Suprapubic skin (tissue), 4 donors: ENCODE measurements at regions not wholly inside any gene's neighbourhood (a gene's known extent, or its start where the extent isn't known, plus 50 kb on each side); places are given as distances from the start of the nearest gene placed in this dataset.
A peak's percentile ranks its signal among the peaks of the same experiment; 100 is the strongest.
"Not testable (repeated sequence)": the region's sequence is repeated elsewhere in the genome, so short reads cannot be mapped to it uniquely, and the experiment has no call there.

ENCODE experiments used
- DNase-seq, 2 donors: peaks; one replicate each; pipeline ENCODE4 v3.0.0-alpha.2; 2019; ENCODE audit warnings: low spot score in 2 of 2
- H3K27ac ChIP-seq: fragments of 200-600 bp; sonication (generic); one replicate; pipeline ENCODE4 v1.5.1; 2019
- H3K27me3 ChIP-seq: fragments of 200-600 bp; sonication (generic); one replicate; pipeline ENCODE4 v1.5.1; 2019
- H3K36me3 ChIP-seq: fragments of 200-600 bp; sonication (generic); one replicate; pipeline ENCODE4 v1.5.1; 2019
- H3K4me1 ChIP-seq: fragments of 200-600 bp; sonication (generic); one replicate; pipeline ENCODE4 v1.5.1; 2019
- H3K4me3 ChIP-seq: fragments of 200-600 bp; sonication (generic); one replicate; pipeline ENCODE4 v1.5.1; 2019; ENCODE audit warnings: mild to moderate bottlenecking
- H3K9me3 ChIP-seq: fragments of 200-600 bp; sonication (generic); one replicate; pipeline ENCODE4 v1.5.1; 2019
- EP300 ChIP-seq: sonication (generic); formaldehyde crosslinking; IDR thresholded peaks from one replicate; pipeline ENCODE4 v1.6.1; 2017; ENCODE audit warnings: antibody characterized with exemption
- POLR2A ChIP-seq, 2 donors: fragments of 450-650 bp; IDR thresholded peaks; one replicate each; pipeline ENCODE4 v1.6.1; 2017; ENCODE audit warnings: antibody characterized with exemption in 2 of 2, mild to moderate bottlenecking in 2 of 2, moderate library complexity in 2 of 2
- POLR2AphosphoS5 ChIP-seq, 3 donors: sonication (generic); formaldehyde crosslinking; IDR thresholded peaks; one replicate each; pipeline ENCODE4 v1.6.1; 2017; ENCODE audit warnings: antibody characterized with exemption in 3 of 3
- whole genome bisulfite sequencing: methylation state at CpG from one replicate; pipeline ENCODE4 v1.1.5; 2018; 5-methylcytosine and 5-hydroxymethylcytosine counted together
- TF ChIP-seq, protein P1 (sequence below), 2 donors: fragments of 200-600 bp in 1 of 2; fragments of 450-650 bp in 1 of 2; sonication (generic) in 1 of 2; IDR thresholded peaks; one replicate each; pipeline ENCODE4 v1.5.1; 2016 to 2019; ENCODE audit warnings: antibody characterized with exemption in 2 of 2, mild to moderate bottlenecking in 1 of 2, moderate library complexity in 1 of 2

- TF ChIP-seq, protein P1, sequence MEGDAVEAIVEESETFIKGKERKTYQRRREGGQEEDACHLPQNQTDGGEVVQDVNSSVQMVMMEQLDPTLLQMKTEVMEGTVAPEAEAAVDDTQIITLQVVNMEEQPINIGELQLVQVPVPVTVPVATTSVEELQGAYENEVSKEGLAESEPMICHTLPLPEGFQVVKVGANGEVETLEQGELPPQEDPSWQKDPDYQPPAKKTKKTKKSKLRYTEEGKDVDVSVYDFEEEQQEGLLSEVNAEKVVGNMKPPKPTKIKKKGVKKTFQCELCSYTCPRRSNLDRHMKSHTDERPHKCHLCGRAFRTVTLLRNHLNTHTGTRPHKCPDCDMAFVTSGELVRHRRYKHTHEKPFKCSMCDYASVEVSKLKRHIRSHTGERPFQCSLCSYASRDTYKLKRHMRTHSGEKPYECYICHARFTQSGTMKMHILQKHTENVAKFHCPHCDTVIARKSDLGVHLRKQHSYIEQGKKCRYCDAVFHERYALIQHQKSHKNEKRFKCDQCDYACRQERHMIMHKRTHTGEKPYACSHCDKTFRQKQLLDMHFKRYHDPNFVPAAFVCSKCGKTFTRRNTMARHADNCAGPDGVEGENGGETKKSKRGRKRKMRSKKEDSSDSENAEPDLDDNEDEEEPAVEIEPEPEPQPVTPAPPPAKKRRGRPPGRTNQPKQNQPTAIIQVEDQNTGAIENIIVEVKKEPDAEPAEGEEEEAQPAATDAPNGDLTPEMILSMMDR (IDR thresholded peaks at IDR 0.05): no peak
- TF ChIP-seq POLR2AphosphoS5 (IDR thresholded peaks at IDR 0.05) (no peak), POLR2A (IDR thresholded peaks at IDR 0.05) (no peak)
- 60% methylated on average over 15 of the region's 15 CpGs for WGBS
- no peak for DNase-seq
- H3K4me1 ChIP-seq: peaks cover 48% of the 10 kb centered on the region
- no peak overlapping the region for H3K4me3 ChIP-seq
- H3K27ac ChIP-seq: peak overlapping the region; percentile 36
- H3K27me3 ChIP-seq: no peaks in the 10 kb centered on the region
- no peaks in the 10 kb centered on the region for H3K36me3 ChIP-seq
- no peaks in the 10 kb centered on the region for H3K9me3 ChIP-seq
Observed at GRCh38 chr12:124698211-124698997, 131.0 kb upstream of the NCOR2 start.

DNA sequence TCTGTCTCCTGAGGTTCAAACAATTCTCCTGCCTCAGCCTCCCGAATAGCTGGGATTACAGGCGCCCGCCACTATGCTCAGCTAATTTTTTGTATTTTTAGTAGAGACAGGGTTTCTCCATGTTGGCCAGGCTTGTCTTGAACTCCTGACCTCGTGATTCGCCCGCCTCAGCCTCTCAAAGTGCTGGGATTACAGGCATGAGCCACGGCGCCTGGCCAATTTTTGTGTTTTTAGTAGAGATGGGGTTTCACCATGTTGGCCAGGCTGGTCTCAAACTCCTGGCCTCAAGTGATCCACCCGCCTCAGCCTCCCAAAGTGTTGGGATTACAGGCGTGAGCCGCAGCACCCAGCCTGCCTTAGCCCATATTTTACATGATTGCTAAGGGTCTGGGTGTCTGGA, 130.3 kb upstream of the NCOR2 start:
- H3K4me1 ChIP-seq: peaks cover 48% of the 10 kb centered on the region
- not testable (repeated sequence) for H3K27me3 ChIP-seq, H3K4me3 ChIP-seq, H3K9me3 ChIP-seq, DNase-seq, H3K36me3 ChIP-seq
- H3K27ac ChIP-seq: peak overlapping the region; percentile 36
- 97% methylated on average over 9 of the region's 11 CpGs for WGBS

DNA sequence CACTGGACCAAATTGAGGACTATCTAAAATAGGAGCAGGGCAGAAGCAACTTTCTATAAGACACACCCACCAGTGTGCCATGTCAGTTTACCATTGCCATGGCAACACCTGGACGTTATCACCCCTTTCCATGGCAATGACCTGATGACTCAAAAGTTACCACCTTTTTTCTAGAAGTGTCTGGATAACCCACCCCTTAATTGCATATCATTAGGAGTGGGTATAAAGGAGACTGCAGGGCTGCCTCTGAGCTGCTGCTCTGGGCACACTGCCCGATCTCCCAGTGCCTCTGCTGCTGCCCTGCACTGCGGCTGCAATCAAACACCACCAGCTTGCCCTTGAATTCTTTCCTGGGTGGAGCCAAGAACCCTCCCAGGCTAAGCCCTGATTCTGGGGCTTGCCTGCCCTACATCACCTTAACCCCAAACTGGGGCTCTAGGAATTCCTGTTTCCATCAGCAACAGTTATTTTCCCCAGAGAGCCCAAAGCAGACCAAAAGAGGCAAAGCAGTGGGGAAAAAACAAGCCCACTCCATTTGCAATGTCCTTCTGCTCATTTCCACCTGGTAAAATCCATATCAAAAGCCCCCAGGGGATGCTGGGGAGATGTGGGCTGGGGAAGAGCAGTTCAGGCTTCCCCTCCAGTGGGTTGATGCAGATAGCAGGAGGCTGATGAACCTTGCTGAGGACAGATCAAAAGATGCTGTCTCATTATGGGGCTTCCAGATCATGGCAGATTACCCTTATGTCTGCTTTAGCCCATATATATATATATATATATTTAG, 129.5 kb upstream of the NCOR2 start:
- DNase-seq: no peak
- Histone ChIP-seq H3K27me3 (no peaks in the 10 kb centered on the region), H3K4me1 (peaks cover 48% of the 10 kb centered on the region), H3K36me3 (no peaks in the 10 kb centered on the region), H3K9me3 (peaks cover 8% of the 10 kb centered on the region), H3K27ac (no peak overlapping the region), H3K4me3 (no peak overlapping the region)
- WGBS: 52% methylated on average over 3 of the region's 3 CpGs
- TF ChIP-seq EP300 (no peak), POLR2AphosphoS5 (IDR thresholded peaks at IDR 0.05) (no peak), POLR2A (IDR thresholded peaks at IDR 0.05) (no peak)
- TF ChIP-seq, protein P1 (IDR thresholded peaks at IDR 0.05): no peak

GRCh38 chr12:124695861-124696260, 128.4 kb upstream of the NCOR2 start:
- H3K27me3 ChIP-seq: no peaks in the 10 kb centered on the region
- H3K27ac ChIP-seq: no peak overlapping the region
- 71% methylated on average over 5 of the region's 5 CpGs for WGBS
- no peak for DNase-seq
- peaks cover 8% of the 10 kb centered on the region for H3K9me3 ChIP-seq
- no peak for TF ChIP-seq POLR2A (IDR thresholded peaks at IDR 0.05)
- TF ChIP-seq, protein P1 (IDR thresholded peaks at IDR 0.05): no peak
- no peak for TF ChIP-seq EP300
- TF ChIP-seq POLR2AphosphoS5 (IDR thresholded peaks at IDR 0.05): no peak
- H3K36me3 ChIP-seq: no peaks in the 10 kb centered on the region
- peaks cover 40% of the 10 kb centered on the region for H3K4me1 ChIP-seq
- no peak overlapping the region for H3K4me3 ChIP-seq

DNA sequence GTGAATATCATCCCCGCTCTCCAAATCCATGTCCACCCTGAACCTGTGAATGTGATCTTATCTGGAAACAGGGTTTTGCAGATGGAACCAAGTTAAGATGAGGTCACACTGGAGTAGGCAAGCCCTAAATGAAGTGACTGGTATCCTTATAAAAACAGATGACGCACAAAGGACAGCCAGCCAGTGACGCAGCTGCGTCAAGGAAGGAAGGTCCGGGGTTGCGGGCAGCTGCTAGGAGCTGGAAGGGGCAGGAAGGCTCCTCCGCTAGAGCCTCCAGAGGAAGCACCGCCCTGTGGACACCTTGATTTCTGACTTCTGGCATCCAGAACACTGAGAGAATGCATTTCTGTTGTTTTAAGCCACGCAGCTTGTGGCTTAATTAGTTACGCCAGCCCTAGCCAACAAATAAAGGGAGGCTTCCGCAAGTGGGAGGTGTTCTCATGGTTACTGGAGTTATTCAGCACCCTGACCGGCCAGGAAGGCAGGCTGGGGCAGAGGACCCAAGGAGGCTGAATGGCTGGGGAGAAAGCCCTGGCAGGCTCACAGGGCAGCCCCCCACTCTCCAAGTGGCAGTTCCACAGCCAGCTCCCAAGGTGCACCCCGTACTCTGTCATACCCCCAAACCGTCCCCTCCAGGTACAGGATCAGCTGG, 127.6 kb upstream of the NCOR2 start:
- H3K4me3 ChIP-seq: no peak overlapping the region
- peaks cover 33% of the 10 kb centered on the region for H3K4me1 ChIP-seq
- H3K27ac ChIP-seq: peak overlapping the region; percentile 39
- TF ChIP-seq EP300 (no peak), POLR2AphosphoS5 (IDR thresholded peaks at IDR 0.05) (no peak), POLR2A (IDR thresholded peaks at IDR 0.05) (no peak)
- TF ChIP-seq, protein P1 (IDR thresholded peaks at IDR 0.05): no peak
- no peaks in the 10 kb centered on the region for H3K27me3 ChIP-seq
- H3K36me3 ChIP-seq: no peaks in the 10 kb centered on the region
- peaks cover 8% of the 10 kb centered on the region for H3K9me3 ChIP-seq
- no peak for DNase-seq
- WGBS: 39% methylated on average over 14 of the region's 14 CpGs
